Skeletal muscle tissue (tissue), 3 donors: ENCODE measurements at regions not wholly inside any gene's neighbourhood (a gene's known extent, or its start where the extent isn't known, plus 50 kb on each side); places are given as distances from the start of the nearest gene placed in this dataset.

Source experiments
- H3K27ac ChIP-seq: one replicate; pipeline ENCODE4 v1.7.0; 2013; ENCODE audit warnings: mild to moderate bottlenecking, low read depth, low read length, inconsistent platforms
- H3K27me3 ChIP-seq, 3 donors: one replicate each; pipeline ENCODE4 v1.7.0; 2013; ENCODE audit warnings: low read length in 3 of 3; ENCODE audit not compliant: control insufficient read depth in 3 of 3, insufficient read depth in 3 of 3
- H3K36me3 ChIP-seq, 3 donors: one replicate each; pipeline ENCODE4 v1.7.0; 2013; ENCODE audit warnings: low read length in 3 of 3; ENCODE audit not compliant: control insufficient read depth in 3 of 3, insufficient read depth in 3 of 3
- H3K4me1 ChIP-seq, 3 donors: one replicate each; pipeline ENCODE4 v1.7.0; 2013; ENCODE audit warnings: low read length in 3 of 3, mild to moderate bottlenecking in 3 of 3; ENCODE audit not compliant: control insufficient read depth in 3 of 3, insufficient read depth in 3 of 3
- H3K4me3 ChIP-seq, 3 donors: one replicate each; pipeline ENCODE4 v1.7.0; 2013; ENCODE audit warnings: low read length in 3 of 3
- H3K9ac ChIP-seq, 3 donors: one replicate each; pipeline ENCODE4 v1.7.0; 2013; ENCODE audit warnings: low read length in 3 of 3, mild to moderate bottlenecking in 3 of 3, moderate library complexity in 2 of 3, low read depth in 1 of 3
- H3K9me3 ChIP-seq, 3 donors: one replicate each; pipeline ENCODE4 v1.7.0; 2013; ENCODE audit warnings: low read length in 3 of 3; ENCODE audit not compliant: control insufficient read depth in 3 of 3
- donor health status: Osteomylitis.

DNA sequence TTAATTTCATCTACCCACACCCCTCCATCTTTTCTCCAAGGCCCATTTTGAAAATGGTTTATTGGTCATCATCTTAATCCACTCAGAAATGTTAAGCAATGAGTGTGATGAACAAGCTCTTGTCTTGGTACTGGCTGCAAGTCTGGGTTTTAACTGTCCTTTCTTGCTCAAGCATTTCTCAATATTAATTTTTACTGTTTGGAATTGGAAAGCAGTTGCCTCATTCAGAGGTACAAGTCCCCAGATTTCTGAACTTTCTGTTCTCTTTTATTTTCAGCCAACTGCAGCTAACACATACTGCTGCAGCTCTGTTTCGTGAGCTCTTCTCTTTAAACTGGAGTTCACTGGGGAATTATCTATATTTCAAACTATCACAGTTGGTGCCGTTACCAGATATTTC, 99.4 kb upstream of the TEX51 start:
- Histone ChIP-seq H3K4me3 (no peak overlapping the region), H3K36me3 (no peaks in the 10 kb centered on the region), H3K27ac (no peak overlapping the region), H3K27me3 (peaks cover 3 to 4% (median 3%) of the 10 kb centered on the region in 3 donors), H3K9ac (no peak overlapping the region), H3K9me3 (no peaks in the 10 kb centered on the region), H3K4me1 (no peaks in the 10 kb centered on the region)

- Histone ChIP-seq H3K4me3 (no peak overlapping the region), H3K9me3 (no peaks in the 10 kb centered on the region), H3K9ac (no peak overlapping the region), H3K27me3 (peaks cover 0 to 3% (median 3%) of the 10 kb centered on the region in 3 donors), H3K4me1 (no peaks in the 10 kb centered on the region), H3K36me3 (no peaks in the 10 kb centered on the region), H3K27ac (no peak overlapping the region)
Measured at GRCh38 chr2:126801473-126801872, 97.2 kb upstream of the TEX51 start.

DNA sequence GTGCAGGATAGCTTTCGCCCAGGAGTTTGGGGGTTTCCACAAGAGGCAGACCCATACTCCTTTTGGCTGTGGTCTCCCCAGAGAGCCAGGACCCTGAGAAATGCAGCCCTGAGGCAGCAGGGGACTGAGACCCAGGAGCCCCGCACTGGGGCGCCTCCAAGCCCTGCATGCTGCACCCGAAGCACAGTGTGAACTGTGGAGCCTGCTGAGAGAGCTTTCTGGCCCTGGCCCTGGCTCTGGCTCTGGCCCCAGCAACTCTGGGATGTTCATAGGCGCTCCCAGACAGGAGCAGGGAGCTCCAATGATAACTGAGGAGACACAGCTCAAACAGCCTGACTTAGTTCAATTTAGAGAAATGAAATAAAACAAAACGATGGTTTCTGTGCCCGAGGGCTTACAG, 96.4 kb upstream of the TEX51 start:
- no peak overlapping the region for H3K27ac ChIP-seq
- no peaks in the 10 kb centered on the region for H3K9me3 ChIP-seq
- H3K4me3 ChIP-seq = no peak overlapping the region
- H3K9ac ChIP-seq = no peak overlapping the region
- no peaks in the 10 kb centered on the region for H3K4me1 ChIP-seq
- H3K27me3 ChIP-seq = peaks cover 0 to 3% (median 3%) of the 10 kb centered on the region in 3 donors
- no peaks in the 10 kb centered on the region for H3K36me3 ChIP-seq

DNA sequence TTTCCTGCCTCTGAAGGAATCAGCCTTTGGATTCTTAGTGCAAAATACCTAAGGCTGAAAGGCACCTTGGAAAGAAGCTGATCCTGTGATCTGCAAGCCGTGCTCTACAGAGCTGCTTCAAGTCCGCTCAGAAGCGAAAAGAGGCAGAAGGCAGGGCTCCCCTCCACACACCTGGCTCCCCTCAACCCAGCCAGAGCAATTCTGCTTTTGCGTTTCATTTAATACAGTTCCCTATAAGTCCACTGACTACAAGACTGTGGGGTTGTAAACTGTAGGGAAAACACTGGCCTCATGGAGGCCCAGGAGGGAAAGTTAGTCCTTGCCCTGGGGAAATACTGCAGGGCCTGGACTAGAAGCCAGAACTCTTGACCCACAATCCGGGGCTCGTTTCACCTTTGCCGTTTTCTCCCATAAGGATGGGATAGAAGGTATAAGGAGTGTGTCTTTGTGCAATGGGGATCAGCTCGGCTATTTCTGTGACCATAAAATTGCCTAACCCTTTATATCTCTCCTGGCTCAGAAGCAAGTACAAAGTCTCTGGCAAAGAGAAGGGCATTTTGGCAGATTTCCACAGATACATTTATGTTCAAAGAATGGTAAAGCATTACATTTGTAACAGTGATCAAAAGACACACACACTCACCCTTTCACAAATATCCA, 95.8 kb upstream of the TEX51 start:
- H3K27ac ChIP-seq = no peak overlapping the region

DNA sequence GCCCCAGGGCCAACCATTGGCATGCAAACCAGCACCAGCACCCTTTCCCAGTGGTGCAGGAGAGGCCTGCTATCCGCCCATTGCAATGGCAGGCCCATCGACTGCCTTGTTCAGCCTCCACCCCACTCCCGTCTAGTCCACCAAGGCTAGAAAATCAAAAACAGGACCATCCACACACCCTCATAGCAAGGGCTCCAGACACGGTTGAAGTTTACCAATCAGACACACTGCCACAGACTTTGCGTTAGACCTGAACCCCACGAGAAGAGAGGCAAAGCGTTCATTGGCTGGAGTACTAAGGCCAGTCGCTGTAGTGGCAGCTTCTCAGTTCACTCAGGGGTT, 95.3 kb upstream of the TEX51 start:
- H3K9me3 ChIP-seq = no peaks in the 10 kb centered on the region
- no peak overlapping the region for H3K4me3 ChIP-seq
- no peak overlapping the region for H3K27ac ChIP-seq
- no peaks in the 10 kb centered on the region for H3K36me3 ChIP-seq
- H3K9ac ChIP-seq = no peak overlapping the region
- H3K4me1 ChIP-seq = no peaks in the 10 kb centered on the region
- peaks cover 0 to 3% (median 0%) of the 10 kb centered on the region in 3 donors for H3K27me3 ChIP-seq

More for the DNA sequence above, 95.8 kb upstream of the TEX51 start:
- no peaks in the 10 kb centered on the region for H3K4me1 ChIP-seq
- H3K9ac ChIP-seq = no peak overlapping the region
- peaks cover 0 to 3% (median 2%) of the 10 kb centered on the region in 3 donors for H3K27me3 ChIP-seq
- H3K9me3 ChIP-seq = no peaks in the 10 kb centered on the region
- H3K4me3 ChIP-seq = no peak overlapping the region
- no peaks in the 10 kb centered on the region for H3K36me3 ChIP-seq

DNA sequence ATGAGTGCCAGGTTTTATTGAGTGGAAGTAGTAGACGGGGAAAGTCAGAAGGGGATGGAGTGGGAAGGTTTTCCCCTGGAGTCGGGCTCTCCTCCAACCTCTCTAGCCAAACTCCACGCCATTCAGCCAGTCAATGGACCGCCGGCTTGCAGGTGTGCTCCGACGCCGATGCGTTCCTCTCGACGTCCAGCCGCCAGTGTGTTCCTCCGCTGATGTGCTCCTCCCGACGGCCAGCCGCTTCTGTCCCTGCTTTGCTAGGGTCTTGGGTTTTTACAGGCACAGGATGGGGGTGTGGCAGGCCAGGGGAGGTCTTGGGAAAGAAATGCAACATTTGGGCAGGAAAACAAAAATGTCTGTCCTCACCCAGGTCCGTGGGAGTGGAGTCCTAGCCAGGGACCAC, 94.3 kb upstream of the TEX51 start:
- Histone ChIP-seq H3K27me3 (no peaks in the 10 kb centered on the region), H3K36me3 (no peaks in the 10 kb centered on the region), H3K4me1 (no peaks in the 10 kb centered on the region), H3K9ac (no peak overlapping the region), H3K27ac (no peak overlapping the region), H3K9me3 (no peaks in the 10 kb centered on the region), H3K4me3 (no peak overlapping the region)

- Histone ChIP-seq H3K4me1 (no peaks in the 10 kb centered on the region), H3K27me3 (no peaks in the 10 kb centered on the region), H3K9me3 (no peaks in the 10 kb centered on the region), H3K9ac (no peak overlapping the region), H3K36me3 (no peaks in the 10 kb centered on the region), H3K4me3 (no peak overlapping the region), H3K27ac (no peak overlapping the region)
Measured at GRCh38 chr2:126808929-126809328, 89.8 kb upstream of the TEX51 start.

DNA sequence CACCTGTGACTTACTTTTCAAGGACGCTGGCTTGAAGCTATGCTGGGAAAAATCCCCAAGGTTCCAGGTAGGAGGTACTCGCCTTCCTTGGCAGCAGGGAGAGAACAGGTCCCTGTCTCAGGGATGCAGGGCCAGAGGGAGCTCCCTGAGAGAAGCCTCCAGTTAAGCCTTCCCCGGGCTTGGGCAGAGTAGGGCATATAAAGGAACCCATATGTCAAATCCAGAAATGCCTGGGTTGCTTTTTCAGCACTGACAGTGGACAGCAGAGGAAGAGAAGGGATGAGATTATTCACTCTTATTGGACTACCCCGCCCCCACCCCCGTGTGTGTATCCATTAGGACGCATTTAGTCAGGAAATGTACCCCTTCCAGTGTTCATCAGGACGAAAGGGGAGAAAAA, 89.3 kb upstream of the TEX51 start:
- H3K27ac ChIP-seq = no peak overlapping the region
- H3K4me3 ChIP-seq = no peak overlapping the region
- H3K27me3 ChIP-seq = no peaks in the 10 kb centered on the region
- no peak overlapping the region for H3K9ac ChIP-seq
- H3K4me1 ChIP-seq = no peaks in the 10 kb centered on the region
- no peaks in the 10 kb centered on the region for H3K9me3 ChIP-seq
- no peaks in the 10 kb centered on the region for H3K36me3 ChIP-seq

DNA sequence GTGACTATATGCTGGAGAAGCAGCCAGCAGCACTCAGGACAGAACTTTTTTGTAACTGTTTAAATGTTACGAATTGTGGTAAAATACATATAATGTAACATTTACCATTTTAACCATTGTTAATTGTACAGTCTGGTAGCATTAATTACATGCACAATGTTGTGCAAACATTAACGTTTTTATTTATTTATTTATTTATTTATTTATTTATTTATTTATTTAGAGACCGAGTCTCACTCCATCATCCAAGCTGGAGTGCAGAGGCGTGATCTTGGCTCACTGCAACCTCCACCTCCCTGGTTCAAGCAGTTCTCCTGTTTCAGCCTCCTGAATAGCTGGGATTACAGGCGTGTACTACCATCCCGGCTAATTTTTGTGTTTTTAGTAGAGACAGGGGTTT, 88.7 kb upstream of the TEX51 start:
- Histone ChIP-seq H3K36me3 (no peaks in the 10 kb centered on the region), H3K27ac (no peak overlapping the region), H3K27me3 (no peaks in the 10 kb centered on the region)

DNA sequence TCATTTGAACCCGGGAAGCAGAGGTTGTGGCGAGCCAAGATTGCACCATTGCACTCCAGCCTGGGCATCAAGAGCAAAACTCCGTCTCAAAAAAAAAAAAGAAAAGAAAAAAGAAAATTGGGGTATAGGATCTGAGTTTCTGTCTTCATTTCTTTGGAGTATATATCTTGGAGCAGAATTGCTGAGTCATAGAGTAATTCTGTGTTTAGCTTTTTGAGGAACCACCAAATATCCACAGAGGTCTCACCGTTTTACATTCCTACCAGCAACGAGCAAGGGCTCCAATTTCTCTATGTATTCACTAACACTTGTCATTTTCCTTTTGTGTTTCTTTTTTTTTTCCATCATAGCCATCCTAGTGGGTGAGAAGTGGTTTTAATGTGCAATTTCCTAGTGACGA, 87.6 kb upstream of the TEX51 start:
- Histone ChIP-seq H3K9ac (no peak overlapping the region), H3K4me3 (no peak overlapping the region), H3K4me1 (no peaks in the 10 kb centered on the region), H3K27ac (no peak overlapping the region), H3K36me3 (no peaks in the 10 kb centered on the region), H3K9me3 (no peaks in the 10 kb centered on the region), H3K27me3 (no peaks in the 10 kb centered on the region)

More for the DNA sequence above, 88.7 kb upstream of the TEX51 start:
- no peaks in the 10 kb centered on the region for H3K9me3 ChIP-seq
- no peaks in the 10 kb centered on the region for H3K4me1 ChIP-seq
- H3K4me3 ChIP-seq = no peak overlapping the region
- H3K9ac ChIP-seq = no peak overlapping the region
